SK-N-SH treated with all-trans-retinoic acid at 6 μM for 48 hours (cell line): ENCODE measurements at regions not wholly inside any gene's neighbourhood (a gene's known extent, or its start where the extent isn't known, plus 50 kb on each side); places are given as distances from the start of the nearest gene placed in this dataset.

Experiments
- ARNTL ChIP-seq: fragments of 450-650 bp; formaldehyde crosslinking; IDR thresholded peaks from 2 replicates; pipeline ENCODE4 v1.5.0; 2020; ENCODE audit warnings: low read depth, mild to moderate bottlenecking, moderate library complexity, borderline replicate concordance
- CSRNP3 ChIP-seq: fragments of 250-450 bp; sonication (Bioruptor Pico); IDR thresholded peaks from 2 replicates; pipeline ENCODE4 v1.5.1; 2021; ENCODE audit warnings: mild to moderate bottlenecking, moderate library complexity
- ISL1 ChIP-seq: fragments of 250-450 bp; sonication (Bioruptor Pico); IDR thresholded peaks from 2 replicates; pipeline ENCODE4 v2.1.2; 2022; ENCODE audit warnings: mild to moderate bottlenecking, moderate library complexity
- OSR1 ChIP-seq: fragments of 250-450 bp; sonication (Bioruptor Pico); IDR thresholded peaks from 2 replicates; pipeline ENCODE4 v1.8.0; 2022; ENCODE audit warnings: moderate library complexity, mild to moderate bottlenecking, inconsistent platforms
- PATZ1 ChIP-seq: fragments of 250-450 bp; sonication (Bioruptor Pico); IDR thresholded peaks from 2 replicates; pipeline ENCODE4 v1.8.0; 2020; ENCODE audit warnings: mild to moderate bottlenecking, moderate library complexity, borderline replicate concordance
- RARB ChIP-seq: fragments of 250-450 bp; sonication (Bioruptor Pico); IDR thresholded peaks from 2 replicates; pipeline ENCODE4 v1.8.0; 2021; ENCODE audit warnings: mild to moderate bottlenecking, moderate library complexity
- TOX ChIP-seq: fragments of 250-450 bp; sonication (Bioruptor Pico); IDR thresholded peaks from 2 replicates; pipeline ENCODE4 v1.8.0; 2021; ENCODE audit warnings: mild to moderate bottlenecking, moderate library complexity, borderline replicate concordance
- ZFP3 ChIP-seq: fragments of 250-450 bp; sonication (Bioruptor Pico); IDR thresholded peaks from 2 replicates; pipeline ENCODE4 v1.5.0; 2020; ENCODE audit warnings: mild to moderate bottlenecking, moderate library complexity
- ZNF565 ChIP-seq: fragments of 450-650 bp; formaldehyde crosslinking; conservative IDR thresholded peaks from 2 replicates; pipeline ENCODE4 v1.5.0; 2020; ENCODE audit warnings: low read depth, mild to moderate bottlenecking, moderate library complexity
- TF ChIP-seq, protein P1 (sequence below): fragments of 250-450 bp; sonication (Bioruptor Pico); IDR thresholded peaks from 2 replicates; pipeline ENCODE4 v1.5.1; 2020; ENCODE audit warnings: low read depth, mild to moderate bottlenecking, moderate library complexity

DNA sequence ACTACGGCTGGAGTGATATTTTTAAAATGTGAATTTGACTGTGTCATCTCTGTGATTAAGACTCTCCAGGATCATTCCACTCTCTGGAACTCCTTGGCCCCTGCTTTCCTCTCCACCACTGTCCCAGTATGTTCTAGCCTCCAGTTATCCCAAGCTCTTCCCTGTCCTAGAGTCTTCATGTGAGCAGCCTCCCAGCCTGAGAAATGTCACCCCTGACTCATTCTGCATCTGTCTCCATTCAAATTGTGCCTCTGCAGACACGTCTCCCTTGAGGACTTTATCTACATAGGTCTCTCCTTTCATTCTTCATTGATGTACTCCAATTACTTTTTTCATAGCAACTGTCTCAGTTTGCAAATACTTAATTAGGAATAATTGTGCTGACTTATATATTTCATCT lies 317.7 kb upstream of the ADAMTS9 start:
- no peak for TF ChIP-seq RARB (CRISPR knock-in tag)
- TF ChIP-seq CSRNP3 (CRISPR knock-in tag) = no peak
- TF ChIP-seq TOX (CRISPR knock-in tag) = no peak
- TF ChIP-seq PATZ1 (CRISPR knock-in tag) = no peak
- TF ChIP-seq ZFP3 (CRISPR knock-in tag) = no peak
- no peak for TF ChIP-seq ISL1
- no peak for TF ChIP-seq OSR1 (CRISPR knock-in tag)
- TF ChIP-seq, protein P1, sequence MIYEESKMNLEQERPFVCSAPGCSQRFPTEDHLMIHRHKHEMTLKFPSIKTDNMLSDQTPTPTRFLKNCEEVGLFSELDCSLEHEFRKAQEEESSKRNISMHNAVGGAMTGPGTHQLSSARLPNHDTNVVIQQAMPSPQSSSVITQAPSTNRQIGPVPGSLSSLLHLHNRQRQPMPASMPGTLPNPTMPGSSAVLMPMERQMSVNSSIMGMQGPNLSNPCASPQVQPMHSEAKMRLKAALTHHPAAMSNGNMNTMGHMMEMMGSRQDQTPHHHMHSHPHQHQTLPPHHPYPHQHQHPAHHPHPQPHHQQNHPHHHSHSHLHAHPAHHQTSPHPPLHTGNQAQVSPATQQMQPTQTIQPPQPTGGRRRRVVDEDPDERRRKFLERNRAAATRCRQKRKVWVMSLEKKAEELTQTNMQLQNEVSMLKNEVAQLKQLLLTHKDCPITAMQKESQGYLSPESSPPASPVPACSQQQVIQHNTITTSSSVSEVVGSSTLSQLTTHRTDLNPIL (CRISPR knock-in tag) = no peak
- no peak for TF ChIP-seq ZNF565 (CRISPR knock-in tag)
- TF ChIP-seq ARNTL (CRISPR knock-in tag) = no peak
